Neural cell (in vitro differentiated cells): ENCODE measurements at regions not wholly inside any gene's neighbourhood (a gene's known extent, or its start where the extent isn't known, plus 50 kb on each side); places are given as distances from the start of the nearest gene placed in this dataset.

Source experiments
- CTCF ChIP-seq: fragments of 450-650 bp; IDR thresholded peaks from 2 replicates; pipeline ENCODE4 v1.5.1; 2014; ENCODE audit warnings: antibody characterized with exemption, mild to moderate bottlenecking, moderate library complexity; ENCODE audit not compliant: poor library complexity, severe bottlenecking
- EP300 ChIP-seq: fragments of 450-650 bp; conservative IDR thresholded peaks from 2 replicates; pipeline ENCODE4 v1.6.1; 2014; ENCODE audit warnings: antibody characterized with exemption, mild to moderate bottlenecking, moderate library complexity; ENCODE audit not compliant: poor library complexity, severe bottlenecking
- MXI1 ChIP-seq: fragments of 450-650 bp; conservative IDR thresholded peaks from 2 replicates; pipeline ENCODE4 v1.6.1; 2014; ENCODE audit warnings: antibody characterized with exemption, mild to moderate bottlenecking; ENCODE audit not compliant: poor library complexity, severe bottlenecking
- POLR2AphosphoS5 ChIP-seq: IDR thresholded peaks from 2 replicates; pipeline ENCODE4 v1.6.1; 2012
- RAD21 ChIP-seq: fragments of 450-650 bp; conservative IDR thresholded peaks from 2 replicates; pipeline ENCODE4 v1.6.1; 2014; ENCODE audit warnings: antibody characterized with exemption, mild to moderate bottlenecking, moderate library complexity
- SMC3 ChIP-seq: fragments of 450-650 bp; conservative IDR thresholded peaks from 2 replicates; pipeline ENCODE4 v1.6.1; 2014; ENCODE audit warnings: antibody characterized with exemption, mild to moderate bottlenecking, moderate library complexity; ENCODE audit not compliant: poor library complexity
- TAF1 ChIP-seq: IDR thresholded peaks from 2 replicates; pipeline ENCODE4 v1.6.1; 2012; ENCODE audit warnings: low read depth

DNA sequence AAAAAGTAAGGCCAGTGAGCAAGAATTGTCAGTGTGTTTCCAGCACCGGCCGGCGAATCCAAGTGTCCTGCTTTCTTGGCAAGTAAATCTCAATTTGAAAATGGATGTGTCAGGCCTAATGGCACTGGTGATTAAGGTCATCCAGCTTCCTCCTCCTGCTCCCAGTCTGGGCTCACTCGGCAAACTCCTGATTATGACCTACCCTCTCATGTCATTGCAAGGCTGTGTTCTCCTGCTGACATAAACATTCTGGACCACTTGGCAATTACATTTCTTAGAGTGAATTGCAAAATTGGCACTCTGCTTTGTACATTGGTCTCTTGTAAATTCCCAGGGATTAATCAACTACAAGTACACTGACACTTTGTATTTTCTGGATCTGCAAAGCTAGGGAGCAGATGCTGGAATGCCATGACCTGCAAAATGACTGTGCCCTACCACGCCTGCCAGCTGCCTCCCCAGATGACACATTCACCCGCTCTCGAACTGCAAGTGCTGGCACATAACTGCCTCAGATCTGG, 473.8 kb downstream of the KIF20B start:
- TF ChIP-seq RAD21 = no peak
- no peak for TF ChIP-seq CTCF
- no peak for TF ChIP-seq POLR2AphosphoS5
- TF ChIP-seq TAF1 = no peak
- no peak for TF ChIP-seq SMC3
- TF ChIP-seq EP300 = no peak
- no peak for TF ChIP-seq MXI1
